Psoas muscle (tissue), 7 donors: ENCODE measurements at regions not wholly inside any gene's neighbourhood (a gene's known extent, or its start where the extent isn't known, plus 50 kb on each side); places are given as distances from the start of the nearest gene placed in this dataset.
"Not testable (repeated sequence)": the region's sequence is repeated elsewhere in the genome, so short reads cannot be mapped to it uniquely, and the experiment has no call there.

Experiments used
- ATAC-seq, 4 donors: fragments of 200-7000 bp; cut with Tn5 transposase; one replicate each; pipeline ENCODE4 v1.9.1; 2020; ENCODE audit warnings: moderate library complexity in 3 of 4, mild to moderate bottlenecking in 2 of 4
- DNase-seq, 2 donors: peaks; one replicate each; pipeline ENCODE4 v3.0.0-alpha.2; 2020
- H3K27ac ChIP-seq: fragments of 200-600 bp; one replicate; pipeline ENCODE4 v1.8.0; 2022
- H3K27me3 ChIP-seq, 3 donors: fragments of 200-600 bp in 1 of 3; one replicate each; pipeline versions ENCODE4 v1.6.1 to v1.8.0; 2013 to 2022; ENCODE audit warnings: low read length in 2 of 3, mild to moderate bottlenecking in 2 of 3, moderate library complexity in 1 of 3; ENCODE audit not compliant: insufficient read depth in 3 of 3
- H3K36me3 ChIP-seq, 2 donors: fragments of 200-600 bp in 1 of 2; one replicate each; pipeline versions ENCODE4 v1.6.1 to v1.8.0; 2013 to 2022; ENCODE audit warnings: low read depth in 1 of 2, mild to moderate bottlenecking in 1 of 2, moderate library complexity in 1 of 2; ENCODE audit not compliant: insufficient read depth in 1 of 2
- H3K4me1 ChIP-seq: fragments of 200-600 bp; one replicate; pipeline ENCODE4 v1.8.0; 2022
- H3K4me3 ChIP-seq: fragments of 200-600 bp; one replicate; pipeline ENCODE4 v1.8.0; 2022; ENCODE audit warnings: mild to moderate bottlenecking
- H3K9me3 ChIP-seq: fragments of 200-600 bp; one replicate; pipeline ENCODE4 v1.8.0; 2022
- WGBS, 3 donors: extraction: QIAGEN DNeasy Blood & Tissue Kit; methylation state at CpG; one replicate each; pipeline versions ENCODE4 v1.1.6 to v1.1.7; 2013; 5-methylcytosine and 5-hydroxymethylcytosine counted together
- intact Hi-C, 2 donors: fragments of 100-400 bp; cut with DNase I; formaldehyde crosslinking; loops; one replicate each; pipeline versions ENCODE4 v1.11.0 to v1.14.2; 2022
- TF ChIP-seq, protein P1 (sequence below): fragments of 200-600 bp; IDR thresholded peaks from one replicate; pipeline ENCODE4 v1.8.0; 2022; ENCODE audit warnings: antibody characterized with exemption
- donor health status: healthy with polysubstance abuse.
- donor health status: DM: no; HTN: no; CAD: no; lungs with moderate emphysema.
- donor health status: Bipolar disorder and iron deficiency.
- donor health status: healthy.
- donor health status: DM: yes; HTN: yes; CAD: no.
- donor health status: DM: no; HTN: no; CAD: no.
- donor health status: DM: yes; HTN: yes; CAD: no.

DNA sequence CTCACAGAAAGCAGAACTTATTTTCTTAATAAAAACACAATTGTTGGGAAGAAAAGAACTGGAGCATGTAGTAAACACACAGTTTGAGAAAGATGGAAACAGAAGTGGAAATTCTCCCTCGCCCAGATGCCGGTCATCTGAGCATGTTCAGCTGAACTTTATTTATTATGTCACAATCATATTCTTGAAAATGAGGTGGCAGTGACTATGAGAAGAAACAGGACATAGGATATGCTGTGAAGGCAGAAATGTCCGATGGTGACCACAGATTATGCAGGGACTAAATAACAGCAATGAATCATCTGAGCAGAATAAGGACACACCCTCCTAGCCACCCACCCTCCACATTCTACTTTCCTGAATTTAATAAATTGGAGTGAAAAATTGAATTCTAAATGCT, 425.3 kb upstream of the NOX3 start:
- DNase-seq = no peak
- no peaks in the 10 kb centered on the region for H3K27me3 ChIP-seq
- H3K4me3 ChIP-seq = no peak overlapping the region
- TF ChIP-seq, protein P1, sequence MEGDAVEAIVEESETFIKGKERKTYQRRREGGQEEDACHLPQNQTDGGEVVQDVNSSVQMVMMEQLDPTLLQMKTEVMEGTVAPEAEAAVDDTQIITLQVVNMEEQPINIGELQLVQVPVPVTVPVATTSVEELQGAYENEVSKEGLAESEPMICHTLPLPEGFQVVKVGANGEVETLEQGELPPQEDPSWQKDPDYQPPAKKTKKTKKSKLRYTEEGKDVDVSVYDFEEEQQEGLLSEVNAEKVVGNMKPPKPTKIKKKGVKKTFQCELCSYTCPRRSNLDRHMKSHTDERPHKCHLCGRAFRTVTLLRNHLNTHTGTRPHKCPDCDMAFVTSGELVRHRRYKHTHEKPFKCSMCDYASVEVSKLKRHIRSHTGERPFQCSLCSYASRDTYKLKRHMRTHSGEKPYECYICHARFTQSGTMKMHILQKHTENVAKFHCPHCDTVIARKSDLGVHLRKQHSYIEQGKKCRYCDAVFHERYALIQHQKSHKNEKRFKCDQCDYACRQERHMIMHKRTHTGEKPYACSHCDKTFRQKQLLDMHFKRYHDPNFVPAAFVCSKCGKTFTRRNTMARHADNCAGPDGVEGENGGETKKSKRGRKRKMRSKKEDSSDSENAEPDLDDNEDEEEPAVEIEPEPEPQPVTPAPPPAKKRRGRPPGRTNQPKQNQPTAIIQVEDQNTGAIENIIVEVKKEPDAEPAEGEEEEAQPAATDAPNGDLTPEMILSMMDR = no peak
- H3K27ac ChIP-seq = no peak overlapping the region
- WGBS, 3 donors = 55 to 62% (median 58%) methylated on average over 3 of the region's 3 CpGs
- no peaks in the 10 kb centered on the region for H3K36me3 ChIP-seq
- H3K4me1 ChIP-seq = no peaks in the 10 kb centered on the region
- intact Hi-C loops = no loop called here
- ATAC-seq = no peak
- H3K9me3 ChIP-seq = no peaks in the 10 kb centered on the region

DNA sequence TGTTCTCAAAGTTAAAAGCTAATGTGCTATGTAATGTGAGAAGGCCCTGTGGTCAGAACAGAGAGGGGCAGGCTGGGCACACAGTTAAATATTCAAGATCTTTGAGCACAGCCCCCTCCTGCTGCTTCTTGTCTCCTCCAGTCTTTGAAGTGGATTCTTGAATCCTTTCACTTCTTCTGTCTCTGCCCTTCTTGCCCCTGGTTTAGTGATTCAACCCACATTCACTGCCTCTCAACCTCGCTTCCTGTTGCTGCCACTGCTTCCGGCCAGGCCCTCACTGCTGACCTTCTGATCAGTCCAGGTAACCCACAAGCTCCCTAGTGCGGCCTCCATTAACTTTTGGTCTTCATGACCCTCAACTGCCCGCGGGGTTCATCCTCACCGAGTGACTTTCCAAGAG, 417.3 kb upstream of the NOX3 start:
- no peaks in the 10 kb centered on the region for H3K9me3 ChIP-seq
- H3K27me3 ChIP-seq = no peaks in the 10 kb centered on the region
- no peaks in the 10 kb centered on the region for H3K36me3 ChIP-seq
- no peak overlapping the region for H3K4me3 ChIP-seq
- intact Hi-C loops = no loop called here
- 80 to 90% (median 89%) methylated on average over 6 of the region's 6 CpGs for WGBS, 3 donors
- H3K27ac ChIP-seq = no peak overlapping the region
- ATAC-seq (no peak), DNase-seq (no peak)
- TF ChIP-seq, protein P1 = no peak
- H3K4me1 ChIP-seq = no peaks in the 10 kb centered on the region

DNA sequence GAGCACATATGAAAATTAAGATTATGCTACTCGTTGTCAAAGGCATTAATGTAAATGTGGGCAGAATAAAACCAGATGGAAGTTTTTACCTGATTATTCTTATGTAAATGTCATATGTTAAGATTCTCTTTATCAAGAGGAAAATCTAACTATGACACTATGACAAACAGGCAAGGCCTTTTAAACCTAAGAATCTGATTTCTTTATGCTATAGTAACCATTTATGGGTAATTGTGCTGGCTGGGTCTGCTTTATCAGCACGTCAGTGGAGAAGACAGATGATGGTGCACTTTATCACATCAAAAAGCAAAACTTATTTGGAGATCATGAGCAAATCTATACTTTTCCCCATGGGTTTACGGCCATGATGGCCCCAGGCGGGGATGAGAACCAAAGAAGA, 412.0 kb upstream of the NOX3 start:
- Histone ChIP-seq H3K9me3 (no peaks in the 10 kb centered on the region), H3K36me3 (no peaks in the 10 kb centered on the region), H3K27ac (no peak overlapping the region), H3K4me1 (no peaks in the 10 kb centered on the region), H3K27me3 (no peaks in the 10 kb centered on the region), H3K4me3 (no peak overlapping the region)
- TF ChIP-seq, protein P1 = no peak
- DNase-seq = no peak
- intact Hi-C loops = no loop called here
- WGBS, 3 donors = 84 to 90% (median 90%) methylated on average over 4 of the region's 4 CpGs
- ATAC-seq = no peak

DNA sequence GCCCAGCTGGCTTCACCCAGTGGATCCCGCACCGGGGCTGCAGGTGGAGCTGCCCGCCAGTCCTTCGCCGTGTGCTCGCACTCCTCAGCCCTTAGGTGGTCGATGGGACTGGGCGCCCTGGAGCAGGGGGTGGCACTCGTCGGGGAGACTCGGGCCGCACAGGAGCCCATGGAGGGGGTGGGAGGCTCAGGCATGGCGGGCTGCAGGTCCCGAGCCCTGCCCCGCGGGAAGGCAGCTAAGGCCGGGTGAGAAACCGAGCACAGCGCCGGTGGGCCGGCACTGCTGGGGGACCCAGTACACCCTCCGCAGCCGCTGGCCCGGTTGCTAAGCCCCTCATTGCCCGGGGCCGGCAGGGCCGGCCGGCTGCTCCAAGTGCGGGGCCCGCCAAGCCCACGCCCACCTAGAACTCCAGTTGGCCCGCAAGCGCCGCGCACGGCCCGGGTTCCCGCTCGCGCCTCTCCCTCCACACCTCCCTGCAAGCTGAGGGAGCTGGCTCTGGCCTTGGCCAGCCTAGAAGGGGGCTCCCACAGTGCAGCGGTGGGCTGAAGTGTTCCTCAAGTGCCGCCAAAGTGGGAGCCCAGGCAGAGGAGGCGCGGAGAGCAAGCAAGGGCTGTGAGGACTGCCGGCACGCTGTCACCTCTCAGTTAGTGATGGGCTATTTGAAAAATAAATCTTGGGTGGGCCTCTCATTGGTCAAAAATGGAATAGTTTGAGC, 411.2 kb upstream of the NOX3 start:
- H3K9me3 ChIP-seq, H3K4me1 ChIP-seq, intact Hi-C loops, H3K36me3 ChIP-seq, ATAC-seq, H3K4me3 ChIP-seq, DNase-seq, H3K27me3 ChIP-seq, H3K27ac ChIP-seq: not testable (repeated sequence)
- 94 to 97% (median 96%) methylated on average over 31 to 46 of the region's 46 CpGs for WGBS, 3 donors

DNA sequence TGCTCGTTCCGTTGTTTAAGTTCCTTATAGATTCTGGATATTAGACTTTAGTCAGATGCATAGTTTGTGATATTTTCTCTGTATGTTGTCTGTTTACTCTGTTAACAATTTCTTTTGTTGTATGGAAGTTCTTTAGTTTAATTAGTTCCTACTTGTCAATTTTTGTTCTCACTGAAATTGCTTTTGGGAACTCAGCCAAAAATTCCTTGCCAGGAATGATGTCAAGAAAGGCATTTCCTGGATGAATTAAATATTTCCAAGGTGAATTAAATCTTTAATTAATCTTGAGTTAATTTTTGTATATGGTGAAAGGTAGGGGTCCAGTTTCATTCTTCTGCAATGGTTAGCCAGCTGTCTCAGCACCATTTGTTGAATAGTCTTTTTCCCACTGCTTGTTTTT, 406.2 kb upstream of the NOX3 start:
- TF ChIP-seq, protein P1 = no peak
- no peak for DNase-seq
- Histone ChIP-seq H3K27me3 (no peaks in the 10 kb centered on the region), H3K4me1 (no peaks in the 10 kb centered on the region), H3K4me3 (no peak overlapping the region), H3K9me3 (peaks cover 5% of the 10 kb centered on the region), H3K27ac (no peak overlapping the region), H3K36me3 (no peaks in the 10 kb centered on the region)
- intact Hi-C loops = no loop called here
- WGBS, 3 donors = 71 to 90% (median 71%) methylated on average over 2 of the region's 2 CpGs
- no peak for ATAC-seq

DNA sequence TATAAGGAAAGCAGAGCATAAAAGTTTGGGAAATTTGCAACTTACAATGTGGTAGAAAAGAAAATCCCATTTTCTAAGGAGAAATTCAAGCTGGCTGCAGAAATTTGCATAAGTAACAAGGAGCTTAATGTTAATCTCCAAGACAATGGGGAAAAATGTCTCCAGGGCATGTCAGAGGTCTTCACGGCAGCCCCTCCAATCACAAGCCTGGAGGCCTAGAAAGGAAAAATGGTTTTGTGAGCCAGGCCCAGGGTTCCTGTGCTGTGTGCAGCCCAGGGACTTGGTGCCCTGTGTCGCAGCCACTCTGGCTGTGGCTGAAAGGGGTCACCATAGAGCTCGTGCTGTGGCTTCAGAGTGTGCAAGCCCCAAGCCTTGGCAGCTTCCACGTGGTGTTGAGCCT, 403.3 kb upstream of the NOX3 start:
- H3K4me3 ChIP-seq, H3K27ac ChIP-seq, H3K4me1 ChIP-seq, H3K27me3 ChIP-seq, ATAC-seq, intact Hi-C loops, H3K36me3 ChIP-seq, H3K9me3 ChIP-seq, DNase-seq: not testable (repeated sequence)
- 68 to 85% (median 71%) methylated on average over 4 of the region's 4 CpGs for WGBS, 3 donors
